Peyer's patch (tissue), 4 donors: ENCODE measurements at regions not wholly inside any gene's neighbourhood (a gene's known extent, or its start where the extent isn't known, plus 50 kb on each side); places are given as distances from the start of the nearest gene placed in this dataset.

Experiments used
- CTCF ChIP-seq, 6 experiments: fragments of 450-650 bp in 4 of 6; fragments of 200-600 bp in 2 of 6; sonication (generic) in 1 of 6; IDR thresholded peaks; one replicate each; pipeline ENCODE4 v1.5.1; 2017 to 2019; ENCODE audit warnings: antibody characterized with exemption in 6 of 6, mild to moderate bottlenecking in 3 of 6, moderate library complexity in 1 of 6
- POLR2A ChIP-seq, 2 donors: fragments of 450-650 bp; IDR thresholded peaks; one replicate each; pipeline ENCODE4 v1.5.1; 2017; ENCODE audit warnings: antibody characterized with exemption in 2 of 2, mild to moderate bottlenecking in 2 of 2, moderate library complexity in 2 of 2

GRCh38 chr10:111379534-111380187, 302.8 kb downstream of the ADRA2A start:
- no peak for TF ChIP-seq CTCF (IDR thresholded peaks at IDR 0.05)
- no peak for TF ChIP-seq POLR2A (IDR thresholded peaks at IDR 0.05)
